ENCODE measurements at regions not wholly inside any gene's neighbourhood (a gene's known extent, or its start where the extent isn't known, plus 50 kb on each side); places are given as distances from the start of the nearest gene placed in this dataset.

- TF ChIP-seq CTCF (IDR thresholded peaks at IDR 0.05), result no peak
- no peak for TF ChIP-seq ZFX (IDR thresholded peaks at IDR 0.05; ENCODE audit: borderline replicate concordance)
- H3K27ac ChIP-seq, result no peak overlapping the region
Observed at GRCh38 chr11:11746449-11746848, 95.3 kb upstream of the USP47 start.

DNA sequence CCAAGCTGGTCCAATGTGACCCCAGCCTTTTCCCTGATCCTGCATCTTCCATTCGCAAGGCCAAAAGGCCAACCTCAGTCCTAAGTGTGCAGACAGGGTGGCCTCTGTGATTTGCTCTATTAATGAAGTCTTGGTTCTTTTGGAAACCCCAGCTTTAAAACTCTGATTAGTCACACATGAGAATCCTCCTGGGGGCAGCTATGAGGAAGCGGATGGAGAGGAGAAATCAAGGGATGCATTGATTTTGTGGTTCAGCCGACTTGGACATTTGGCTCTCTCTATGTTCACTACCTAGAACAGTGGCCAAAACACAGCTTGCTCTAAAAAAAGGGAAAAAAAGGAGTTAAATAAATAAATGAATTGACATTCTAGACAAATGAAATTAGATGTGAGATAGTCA is 98.6 kb upstream of the USP47 start:
- TF ChIP-seq ZFX (IDR thresholded peaks at IDR 0.05; ENCODE audit: borderline replicate concordance) (no peak), CTCF (IDR thresholded peaks at IDR 0.05) (no peak)

GRCh38 chr11:11742486-11742885 is 99.3 kb upstream of the USP47 start:
- H3K27ac ChIP-seq, result no peak overlapping the region
- TF ChIP-seq ZFX (IDR thresholded peaks at IDR 0.05; ENCODE audit: borderline replicate concordance) (no peak), CTCF (IDR thresholded peaks at IDR 0.05) (no peak)

More for the DNA sequence above, 98.6 kb upstream of the USP47 start:
- H3K27ac ChIP-seq, result no peak overlapping the region

GRCh38 chr11:11740836-11741235 is 100.9 kb upstream of the USP47 start:
- TF ChIP-seq ZFX (IDR thresholded peaks at IDR 0.05; ENCODE audit: borderline replicate concordance) (no peak), CTCF (IDR thresholded peaks at IDR 0.05) (no peak)
- H3K27ac ChIP-seq, result no peak overlapping the region

DNA sequence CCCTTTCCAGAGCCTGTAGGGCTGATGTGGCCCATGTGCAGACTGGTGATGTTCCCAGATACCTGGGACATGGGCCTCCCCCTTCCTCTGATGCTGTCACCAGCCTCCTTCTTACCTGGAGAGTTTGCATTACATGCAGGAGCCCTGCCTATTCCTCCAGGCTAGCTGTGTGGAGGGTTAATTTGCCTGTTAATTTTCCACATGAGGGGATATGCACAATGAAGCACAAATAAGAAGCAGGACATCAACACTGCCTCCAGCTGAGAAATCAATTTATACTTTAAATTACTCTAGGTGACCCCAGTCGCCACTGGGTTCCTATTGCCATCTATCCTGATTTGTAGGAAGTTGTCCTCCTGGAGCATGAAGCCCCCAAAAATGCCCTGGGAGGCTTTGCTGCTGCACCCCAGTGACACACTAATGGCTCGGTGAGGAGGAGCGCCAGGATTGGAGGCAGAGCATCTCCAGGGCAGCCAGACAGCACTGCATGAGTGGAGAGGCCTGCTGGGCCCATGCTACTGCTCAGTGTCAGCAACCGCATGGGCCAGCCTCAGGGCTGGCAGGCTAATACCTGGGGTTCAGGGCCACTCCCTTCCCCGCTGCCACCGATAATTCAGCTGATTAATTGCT is 101.6 kb upstream of the USP47 start:
- no peak for TF ChIP-seq ZFX (IDR thresholded peaks at IDR 0.05; ENCODE audit: borderline replicate concordance)
- TF ChIP-seq CTCF (IDR thresholded peaks at IDR 0.05), result no peak
- H3K27ac ChIP-seq, result no peak overlapping the region

- no peak overlapping the region for H3K27ac ChIP-seq
- TF ChIP-seq ZFX (IDR thresholded peaks at IDR 0.05; ENCODE audit: borderline replicate concordance), result no peak
- TF ChIP-seq CTCF (IDR thresholded peaks at IDR 0.05), result no peak
Observed at GRCh38 chr11:11738370-11738769, 103.4 kb upstream of the USP47 start.

DNA sequence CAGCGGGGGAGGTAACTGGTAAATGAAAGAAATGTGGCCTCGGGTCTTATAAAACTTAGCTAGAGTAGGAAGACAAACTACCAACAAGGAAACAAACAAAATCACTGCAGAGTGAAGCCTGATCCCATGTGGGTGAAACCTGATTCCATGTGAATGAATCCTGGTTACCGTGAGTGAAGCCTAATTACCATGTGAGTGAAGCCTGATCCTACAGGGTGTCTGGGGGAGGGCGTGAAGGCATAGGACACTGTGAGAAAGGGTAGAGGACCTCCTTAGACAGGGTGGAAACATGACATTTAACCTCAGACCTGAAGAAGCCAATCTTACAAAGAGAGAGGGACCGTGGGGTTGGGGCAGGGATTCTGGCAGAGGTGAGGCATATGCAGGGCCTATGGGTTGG is 106.2 kb upstream of the USP47 start:
- no peak for TF ChIP-seq CTCF (IDR thresholded peaks at IDR 0.05)
- no peak for TF ChIP-seq ZFX (IDR thresholded peaks at IDR 0.05; ENCODE audit: borderline replicate concordance)
- no peak overlapping the region for H3K27ac ChIP-seq
